Keratinocyte (primary cell): ENCODE measurements at regions not wholly inside any gene's neighbourhood (a gene's known extent, or its start where the extent isn't known, plus 50 kb on each side); places are given as distances from the start of the nearest gene placed in this dataset.

Source experiments
- DNase-seq: peaks from one replicate; pipeline ENCODE4 v3.0.0-alpha.2; 2011; ENCODE audit warnings: low read depth, missing footprints, low spot score
- FAIRE-seq: peaks from 2 replicates; lab custom pipeline; 2011; peaks lifted over from hg19 to GRCh38; lab: Jason Lieb, UNC
- H2AFZ ChIP-seq: 2 replicates; pipeline ENCODE4 v1.6.0; 2012; ENCODE audit warnings: low read length, control low read depth, inconsistent platforms; ENCODE audit not compliant: control insufficient read depth
- H3K27ac ChIP-seq: 2 replicates; pipeline ENCODE4 v1.5.1; 2011; ENCODE audit warnings: low read length; ENCODE audit not compliant: control insufficient read depth, insufficient read depth
- H3K27me3 ChIP-seq: 3 replicates; pipeline ENCODE4 v1.6.0; 2011; ENCODE audit warnings: low read length; ENCODE audit not compliant: control insufficient read depth, insufficient read depth; ENCODE audit errors: extremely low read depth
- H3K36me3 ChIP-seq, 2 experiments: 2 replicates in 1 of 2; 3 replicates in 1 of 2; pipeline ENCODE4 v1.5.1; 2011; ENCODE audit warnings: low read length in 2 of 2, mild to moderate bottlenecking in 1 of 2; ENCODE audit not compliant: control insufficient read depth in 2 of 2, insufficient read depth in 2 of 2; ENCODE audit errors: extremely low read depth in 1 of 2
- H3K4me1 ChIP-seq: 3 replicates; pipeline ENCODE4 v1.5.1; 2011; ENCODE audit warnings: low read length; ENCODE audit not compliant: control insufficient read depth, insufficient read depth; ENCODE audit errors: extremely low read depth
- H3K4me2 ChIP-seq: 3 replicates; pipeline ENCODE4 v1.6.0; 2011; ENCODE audit warnings: low read depth, low read length; ENCODE audit not compliant: control insufficient read depth, insufficient read depth; ENCODE audit errors: extremely low read depth
- H3K4me3 ChIP-seq, 3 experiments: fragments of 200-600 bp in 1 of 3; sonication (generic) in 1 of 3; 2 replicates in 2 of 3; 3 replicates in 1 of 3; pipeline ENCODE4 v1.5.1; 2011 to 2016; ENCODE audit warnings: low read length in 3 of 3, mild to moderate bottlenecking in 3 of 3, control low read depth in 2 of 3, inconsistent platforms in 1 of 3, low read depth in 1 of 3, mixed read lengths in 1 of 3, mixed run types in 1 of 3, moderate library complexity in 1 of 3; ENCODE audit not compliant: control insufficient read depth in 2 of 3, insufficient read depth in 2 of 3; ENCODE audit errors: extremely low read depth in 1 of 3
- H3K79me2 ChIP-seq: 2 replicates; pipeline ENCODE4 v1.6.0; 2012; ENCODE audit warnings: low read length; ENCODE audit not compliant: control insufficient read depth, insufficient read depth
- H3K9ac ChIP-seq: 3 replicates; pipeline ENCODE4 v1.6.0; 2011; ENCODE audit warnings: low read length; ENCODE audit not compliant: control insufficient read depth, insufficient read depth; ENCODE audit errors: extremely low read depth
- H3K9me1 ChIP-seq: 3 replicates; pipeline ENCODE4 v1.6.0; 2011; ENCODE audit warnings: low read length; ENCODE audit not compliant: control insufficient read depth, insufficient read depth; ENCODE audit errors: extremely low read depth
- H3K9me3 ChIP-seq: 2 replicates; pipeline ENCODE4 v1.5.1; 2012; ENCODE audit warnings: low read depth, low read length; ENCODE audit not compliant: control insufficient read depth
- H4K20me1 ChIP-seq: 3 replicates; pipeline ENCODE4 v1.6.0; 2011; ENCODE audit warnings: low read length; ENCODE audit not compliant: control insufficient read depth, insufficient read depth; ENCODE audit errors: extremely low read depth
- CTCF ChIP-seq, 3 experiments: IDR thresholded peaks in 1 of 3; conservative IDR thresholded peaks in 1 of 3; optimal IDR thresholded peaks in 1 of 3; 2 replicates in 2 of 3; 3 replicates in 1 of 3; pipeline versions ENCODE3 to v1.5.1; 2011; ENCODE audit warnings: low read length in 3 of 3, mild to moderate bottlenecking in 3 of 3, moderate library complexity in 2 of 3, control low read depth in 1 of 3, inconsistent platforms in 1 of 3; ENCODE audit not compliant: insufficient read depth in 2 of 3; ENCODE audit errors: extremely low read depth in 1 of 3
- EZH2 ChIP-seq: IDR thresholded peaks from one replicate; pipeline ENCODE4 v1.6.1; 2012; ENCODE audit warnings: inconsistent platforms, mild to moderate bottlenecking, low read length, moderate library complexity
- dilution Hi-C: fragments of 300-500 bp; cut with MboI; formaldehyde crosslinking; loops from one replicate; pipeline ENCODE4 v1.7.0; 2020; ENCODE audit warnings: low sequenced_read_pairs; ENCODE audit not compliant: extremely low pct_ligation_motif_present

- Histone ChIP-seq H3K9me1 (no peaks in the 10 kb centered on the region), H3K79me2 (no peaks in the 10 kb centered on the region), H3K4me2 (no peak overlapping the region), H3K4me1 (no peaks in the 10 kb centered on the region), H3K27ac (no peak overlapping the region), H3K36me3 (no peaks in the 10 kb centered on the region), H4K20me1 (no peaks in the 10 kb centered on the region), H3K27me3 (no peaks in the 10 kb centered on the region), H2AFZ (no peak overlapping the region), H3K9ac (no peak overlapping the region), H3K9me3 (no peaks in the 10 kb centered on the region), H3K4me3 (no peak overlapping the region)
- FAIRE-seq (no peak), DNase-seq (no peak)
- dilution Hi-C loops: no loop called here
- TF ChIP-seq CTCF (optimal IDR thresholded peaks at IDR 0.05 in 1 of 3, IDR thresholded peaks at IDR 0.05 in 1 of 3, conservative IDR thresholded peaks at IDR 0.05 in 1 of 3; ENCODE audit: extremely low read depth in 1 of 3, insufficient read depth in 2 of 3, low read length in 3 of 3) (no peak), EZH2 (no peak)
These were observed 570.7 kb downstream of the CAAP1 start for GRCh38 chr9:26321935-26322334.

GRCh38 chr9:26319859-26320258 lies 572.7 kb downstream of the CAAP1 start:
- no peaks in the 10 kb centered on the region for H3K4me1 ChIP-seq
- no peak overlapping the region for H2AFZ ChIP-seq
- H3K4me2 ChIP-seq: no peak overlapping the region
- no peak overlapping the region for H3K4me3 ChIP-seq
- FAIRE-seq (no peak), DNase-seq (no peak)
- H3K9ac ChIP-seq: no peak overlapping the region
- H3K27ac ChIP-seq: no peak overlapping the region
- no peaks in the 10 kb centered on the region for H4K20me1 ChIP-seq
- no peak for TF ChIP-seq CTCF (optimal IDR thresholded peaks at IDR 0.05 in 1 of 3, IDR thresholded peaks at IDR 0.05 in 1 of 3, conservative IDR thresholded peaks at IDR 0.05 in 1 of 3; ENCODE audit: extremely low read depth in 1 of 3, insufficient read depth in 2 of 3, low read length in 3 of 3)
- no peak for TF ChIP-seq EZH2
- dilution Hi-C loops: no loop called here
- H3K27me3 ChIP-seq: no peaks in the 10 kb centered on the region
- no peaks in the 10 kb centered on the region for H3K9me1 ChIP-seq
- H3K36me3 ChIP-seq: no peaks in the 10 kb centered on the region
- no peaks in the 10 kb centered on the region for H3K79me2 ChIP-seq
- no peaks in the 10 kb centered on the region for H3K9me3 ChIP-seq
